Brain microvascular endothelial cell (primary cell): ENCODE measurements at regions not wholly inside any gene's neighbourhood (a gene's known extent, or its start where the extent isn't known, plus 50 kb on each side); places are given as distances from the start of the nearest gene placed in this dataset.

Experiments used
- DNase-seq: peaks from one replicate; pipeline ENCODE4 v3.0.0-alpha.2; 2020
- H3K27ac ChIP-seq: fragments of 250-450 bp; sonication (Bioruptor Pico); 2 replicates; pipeline ENCODE4 v1.5.1; 2020; ENCODE audit warnings: mild to moderate bottlenecking, moderate library complexity
- H3K27me3 ChIP-seq: fragments of 250-450 bp; sonication (Bioruptor Pico); replicated peaks from 2 replicates; pipeline ENCODE4 v1.5.1; 2020; ENCODE audit warnings: mild to moderate bottlenecking
- H3K36me3 ChIP-seq: fragments of 250-450 bp; sonication (Bioruptor Pico); replicated peaks from 2 replicates; pipeline ENCODE4 v1.5.1; 2020; ENCODE audit warnings: mild to moderate bottlenecking
- H3K4me3 ChIP-seq: 2 replicates; pipeline ENCODE4 v1.5.1; 2011; ENCODE audit warnings: low read depth, mild to moderate bottlenecking, control low read depth, low read length, moderate library complexity
- CTCF ChIP-seq: IDR thresholded peaks from 2 replicates; pipeline ENCODE4 v1.5.1; 2011; ENCODE audit warnings: low read depth, mild to moderate bottlenecking, moderate library complexity, low read length, control low read depth, inconsistent platforms; ENCODE audit errors: missing control alignments
- in situ Hi-C: cut with HindIII; loops from 2 replicates; pipeline ENCODE4 v1.10.0; 2017; ENCODE audit warnings: low sequenced_read_pairs, low pct_ligation_motif_present

GRCh38 chr11:38176686-38177322 lies 1578.8 kb upstream of the RAG2 start:
- no peak for TF ChIP-seq CTCF
- DNase-seq = no peak
- Histone ChIP-seq H3K27ac (no peak overlapping the region), H3K27me3 (no peaks in the 10 kb centered on the region), H3K4me3 (no peak overlapping the region), H3K36me3 (no peaks in the 10 kb centered on the region)
- in situ Hi-C loops = no loop called here

- no peak for TF ChIP-seq CTCF
- Histone ChIP-seq H3K27ac (no peak overlapping the region), H3K27me3 (no peaks in the 10 kb centered on the region), H3K4me3 (no peak overlapping the region), H3K36me3 (no peaks in the 10 kb centered on the region)
- no peak for DNase-seq
- in situ Hi-C loops = no loop called here
These were observed 1575.6 kb upstream of the RAG2 start for GRCh38 chr11:38173676-38174075.

GRCh38 chr11:38169286-38169685 lies 1571.2 kb upstream of the RAG2 start:
- TF ChIP-seq CTCF = no peak
- Histone ChIP-seq H3K4me3 (no peak overlapping the region), H3K36me3 (no peaks in the 10 kb centered on the region), H3K27ac (no peak overlapping the region), H3K27me3 (no peaks in the 10 kb centered on the region)
- DNase-seq = no peak
- in situ Hi-C loops = no loop called here

GRCh38 chr11:38163526-38163925 lies 1565.5 kb upstream of the RAG2 start:
- Histone ChIP-seq H3K4me3 (no peak overlapping the region), H3K36me3 (no peaks in the 10 kb centered on the region), H3K27me3 (no peaks in the 10 kb centered on the region), H3K27ac (no peak overlapping the region)
- no peak for TF ChIP-seq CTCF
- DNase-seq = no peak
- in situ Hi-C loops = no loop called here

- DNase-seq = no peak
- Histone ChIP-seq H3K4me3 (no peak overlapping the region), H3K27me3 (no peaks in the 10 kb centered on the region), H3K27ac (no peak overlapping the region), H3K36me3 (no peaks in the 10 kb centered on the region)
- in situ Hi-C loops = no loop called here
- TF ChIP-seq CTCF = no peak
These were observed 1562.4 kb upstream of the RAG2 start for GRCh38 chr11:38160433-38160832.

GRCh38 chr11:38159038-38159437 lies 1561.0 kb upstream of the RAG2 start:
- in situ Hi-C loops = no loop called here
- Histone ChIP-seq H3K27me3 (no peaks in the 10 kb centered on the region), H3K27ac (no peak overlapping the region), H3K36me3 (no peaks in the 10 kb centered on the region), H3K4me3 (no peak overlapping the region)
- TF ChIP-seq CTCF = no peak
- no peak for DNase-seq
